GM23338 (cell line): ENCODE measurements at regions not wholly inside any gene's neighbourhood (a gene's known extent, or its start where the extent isn't known, plus 50 kb on each side); places are given as distances from the start of the nearest gene placed in this dataset.

Experiments used
- CREB1 ChIP-seq: fragments of 250-450 bp; sonication (Bioruptor Pico); IDR thresholded peaks from 2 replicates; pipeline ENCODE4 v1.5.0; 2020; ENCODE audit warnings: low read depth, mild to moderate bottlenecking, moderate library complexity
- EZH2 ChIP-seq: fragments of 200-600 bp; sonication (generic); IDR thresholded peaks from one replicate; pipeline ENCODE4 v1.8.0; 2017; ENCODE audit warnings: antibody characterized with exemption, mild to moderate bottlenecking, low read depth; ENCODE audit not compliant: unreplicated experiment
- EZH2phosphoT487 ChIP-seq: fragments of 200-600 bp; sonication (generic); IDR thresholded peaks from one replicate; pipeline ENCODE4 v1.8.1; 2018; ENCODE audit warnings: antibody characterized with exemption; ENCODE audit not compliant: unreplicated experiment
- JUNB ChIP-seq: IDR thresholded peaks from one replicate; pipeline ENCODE4 v1.6.1; 2016; ENCODE audit warnings: antibody characterized with exemption; ENCODE audit not compliant: unreplicated experiment
- NANOG ChIP-seq: IDR thresholded peaks from 2 replicates; pipeline ENCODE4 v1.6.1; 2016; ENCODE audit warnings: antibody characterized with exemption, borderline replicate concordance
- POLR2AphosphoS5 ChIP-seq: IDR thresholded peaks from 2 replicates; pipeline ENCODE4 v1.6.1; 2016; ENCODE audit warnings: antibody characterized with exemption, low read depth
- STAT1 ChIP-seq: IDR thresholded peaks from one replicate; pipeline ENCODE4 v1.6.1; 2016; ENCODE audit warnings: antibody characterized with exemption; ENCODE audit not compliant: unreplicated experiment
- ZNF114 ChIP-seq: fragments of 250-450 bp; sonication (Bioruptor Pico); IDR thresholded peaks from 2 replicates; pipeline ENCODE4 v1.5.0; 2020; ENCODE audit warnings: mild to moderate bottlenecking, moderate library complexity
- ZNF331 ChIP-seq: fragments of 250-450 bp; sonication (Bioruptor Pico); IDR thresholded peaks from 2 replicates; pipeline ENCODE4 v1.5.0; 2020; ENCODE audit warnings: low read depth, mild to moderate bottlenecking, moderate library complexity
- TF ChIP-seq, protein P1 (sequence below), 2 experiments: fragments of 200-600 bp in 1 of 2; sonication (generic) in 1 of 2; conservative IDR thresholded peaks; 2 replicates each; pipeline versions ENCODE4 v1.5.1 to v1.6.1; 2016 to 2017; ENCODE audit warnings: antibody characterized with exemption in 2 of 2, low read depth in 2 of 2, mild to moderate bottlenecking in 2 of 2, moderate library complexity in 1 of 2
- TF ChIP-seq, protein P2 (sequence below): IDR thresholded peaks from 2 replicates; pipeline ENCODE4 v1.6.1; 2016; ENCODE audit warnings: antibody characterized with exemption
- TF ChIP-seq, protein P3 (sequence below): IDR thresholded peaks from one replicate; pipeline ENCODE4 v1.6.1; 2018; ENCODE audit warnings: antibody characterized with exemption; ENCODE audit not compliant: unreplicated experiment

DNA sequence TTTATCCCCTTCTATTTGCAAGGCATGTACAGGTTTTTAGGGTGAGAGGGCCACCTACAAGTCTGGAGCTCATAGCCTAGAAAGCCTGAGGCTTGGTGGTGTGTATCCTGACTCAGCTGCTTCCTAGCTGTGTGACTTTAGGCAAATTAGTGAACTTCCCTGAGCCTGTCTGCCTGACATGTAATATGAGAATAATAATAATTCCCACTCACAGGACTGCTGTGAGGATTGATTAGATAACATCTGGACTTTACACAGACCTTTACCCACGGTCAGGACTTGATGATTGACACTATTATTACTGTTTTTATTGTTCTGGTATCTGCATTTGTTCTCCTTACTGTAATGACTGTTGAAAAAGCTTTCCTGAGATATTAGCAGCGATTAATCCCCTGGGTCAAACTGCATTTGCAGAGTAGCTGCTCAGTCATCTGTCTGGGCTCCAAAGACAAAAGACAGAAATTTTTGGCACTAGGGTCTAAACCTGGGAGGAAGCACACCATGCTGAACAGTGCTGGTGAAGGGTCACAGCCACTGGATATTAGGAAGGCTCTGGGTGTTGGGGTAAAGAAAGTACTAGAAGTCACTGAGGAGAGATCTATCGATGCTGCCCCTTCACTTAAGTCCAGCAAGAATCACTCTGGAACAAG lies 276.5 kb upstream of the FN1 start:
- TF ChIP-seq JUNB (no peak), EZH2 (no peak), POLR2AphosphoS5 (no peak), EZH2phosphoT487 (no peak), CREB1 (CRISPR knock-in tag) (no peak), NANOG (no peak), ZNF331 (no peak), STAT1 (no peak), ZNF114 (no peak)
- TF ChIP-seq, protein P1, sequence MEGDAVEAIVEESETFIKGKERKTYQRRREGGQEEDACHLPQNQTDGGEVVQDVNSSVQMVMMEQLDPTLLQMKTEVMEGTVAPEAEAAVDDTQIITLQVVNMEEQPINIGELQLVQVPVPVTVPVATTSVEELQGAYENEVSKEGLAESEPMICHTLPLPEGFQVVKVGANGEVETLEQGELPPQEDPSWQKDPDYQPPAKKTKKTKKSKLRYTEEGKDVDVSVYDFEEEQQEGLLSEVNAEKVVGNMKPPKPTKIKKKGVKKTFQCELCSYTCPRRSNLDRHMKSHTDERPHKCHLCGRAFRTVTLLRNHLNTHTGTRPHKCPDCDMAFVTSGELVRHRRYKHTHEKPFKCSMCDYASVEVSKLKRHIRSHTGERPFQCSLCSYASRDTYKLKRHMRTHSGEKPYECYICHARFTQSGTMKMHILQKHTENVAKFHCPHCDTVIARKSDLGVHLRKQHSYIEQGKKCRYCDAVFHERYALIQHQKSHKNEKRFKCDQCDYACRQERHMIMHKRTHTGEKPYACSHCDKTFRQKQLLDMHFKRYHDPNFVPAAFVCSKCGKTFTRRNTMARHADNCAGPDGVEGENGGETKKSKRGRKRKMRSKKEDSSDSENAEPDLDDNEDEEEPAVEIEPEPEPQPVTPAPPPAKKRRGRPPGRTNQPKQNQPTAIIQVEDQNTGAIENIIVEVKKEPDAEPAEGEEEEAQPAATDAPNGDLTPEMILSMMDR (conservative IDR thresholded peaks at IDR 0.05; ENCODE audit: low read depth in 2 of 2), result no peak
- TF ChIP-seq, protein P2, sequence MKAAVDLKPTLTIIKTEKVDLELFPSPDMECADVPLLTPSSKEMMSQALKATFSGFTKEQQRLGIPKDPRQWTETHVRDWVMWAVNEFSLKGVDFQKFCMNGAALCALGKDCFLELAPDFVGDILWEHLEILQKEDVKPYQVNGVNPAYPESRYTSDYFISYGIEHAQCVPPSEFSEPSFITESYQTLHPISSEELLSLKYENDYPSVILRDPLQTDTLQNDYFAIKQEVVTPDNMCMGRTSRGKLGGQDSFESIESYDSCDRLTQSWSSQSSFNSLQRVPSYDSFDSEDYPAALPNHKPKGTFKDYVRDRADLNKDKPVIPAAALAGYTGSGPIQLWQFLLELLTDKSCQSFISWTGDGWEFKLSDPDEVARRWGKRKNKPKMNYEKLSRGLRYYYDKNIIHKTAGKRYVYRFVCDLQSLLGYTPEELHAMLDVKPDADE, result no peak
- TF ChIP-seq, protein P3, sequence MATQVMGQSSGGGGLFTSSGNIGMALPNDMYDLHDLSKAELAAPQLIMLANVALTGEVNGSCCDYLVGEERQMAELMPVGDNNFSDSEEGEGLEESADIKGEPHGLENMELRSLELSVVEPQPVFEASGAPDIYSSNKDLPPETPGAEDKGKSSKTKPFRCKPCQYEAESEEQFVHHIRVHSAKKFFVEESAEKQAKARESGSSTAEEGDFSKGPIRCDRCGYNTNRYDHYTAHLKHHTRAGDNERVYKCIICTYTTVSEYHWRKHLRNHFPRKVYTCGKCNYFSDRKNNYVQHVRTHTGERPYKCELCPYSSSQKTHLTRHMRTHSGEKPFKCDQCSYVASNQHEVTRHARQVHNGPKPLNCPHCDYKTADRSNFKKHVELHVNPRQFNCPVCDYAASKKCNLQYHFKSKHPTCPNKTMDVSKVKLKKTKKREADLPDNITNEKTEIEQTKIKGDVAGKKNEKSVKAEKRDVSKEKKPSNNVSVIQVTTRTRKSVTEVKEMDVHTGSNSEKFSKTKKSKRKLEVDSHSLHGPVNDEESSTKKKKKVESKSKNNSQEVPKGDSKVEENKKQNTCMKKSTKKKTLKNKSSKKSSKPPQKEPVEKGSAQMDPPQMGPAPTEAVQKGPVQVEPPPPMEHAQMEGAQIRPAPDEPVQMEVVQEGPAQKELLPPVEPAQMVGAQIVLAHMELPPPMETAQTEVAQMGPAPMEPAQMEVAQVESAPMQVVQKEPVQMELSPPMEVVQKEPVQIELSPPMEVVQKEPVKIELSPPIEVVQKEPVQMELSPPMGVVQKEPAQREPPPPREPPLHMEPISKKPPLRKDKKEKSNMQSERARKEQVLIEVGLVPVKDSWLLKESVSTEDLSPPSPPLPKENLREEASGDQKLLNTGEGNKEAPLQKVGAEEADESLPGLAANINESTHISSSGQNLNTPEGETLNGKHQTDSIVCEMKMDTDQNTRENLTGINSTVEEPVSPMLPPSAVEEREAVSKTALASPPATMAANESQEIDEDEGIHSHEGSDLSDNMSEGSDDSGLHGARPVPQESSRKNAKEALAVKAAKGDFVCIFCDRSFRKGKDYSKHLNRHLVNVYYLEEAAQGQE, result no peak
